Lower leg skin (tissue), 3 donors: ENCODE measurements at regions not wholly inside any gene's neighbourhood (a gene's known extent, or its start where the extent isn't known, plus 50 kb on each side); places are given as distances from the start of the nearest gene placed in this dataset.

Source experiments
- POLR2A ChIP-seq, 2 donors: fragments of 450-650 bp; IDR thresholded peaks; one replicate each; pipeline ENCODE4 v1.6.1; 2016 to 2017; ENCODE audit warnings: antibody characterized with exemption in 2 of 2, mild to moderate bottlenecking in 1 of 2, moderate library complexity in 1 of 2
- TF ChIP-seq, protein P1 (sequence below), 3 donors: fragments of 450-650 bp; IDR thresholded peaks; one replicate each; pipeline ENCODE4 v1.5.1; 2016; ENCODE audit warnings: antibody characterized with exemption in 3 of 3, mild to moderate bottlenecking in 3 of 3, moderate library complexity in 2 of 3

DNA sequence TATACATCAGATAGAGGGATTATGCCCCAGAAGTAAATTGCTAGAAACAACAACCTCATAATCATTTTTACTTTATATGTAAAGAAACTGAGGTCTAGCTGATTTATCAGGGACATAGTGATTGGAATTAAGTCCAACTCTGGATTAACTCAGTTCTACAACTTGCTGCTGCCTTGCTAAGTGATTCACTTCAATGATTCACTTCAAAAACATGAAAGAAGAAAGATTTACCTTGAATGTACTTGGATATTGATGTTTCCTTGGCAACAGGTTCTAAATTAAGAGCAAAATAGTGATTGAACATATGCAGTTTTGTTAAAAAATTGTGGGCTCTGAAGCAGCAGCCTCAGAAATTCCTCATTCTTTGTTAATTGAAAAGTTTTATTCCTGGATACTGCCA lies 99.8 kb upstream of the H2AZ1 start:
- TF ChIP-seq POLR2A (IDR thresholded peaks at IDR 0.05) = no peak
- TF ChIP-seq, protein P1, sequence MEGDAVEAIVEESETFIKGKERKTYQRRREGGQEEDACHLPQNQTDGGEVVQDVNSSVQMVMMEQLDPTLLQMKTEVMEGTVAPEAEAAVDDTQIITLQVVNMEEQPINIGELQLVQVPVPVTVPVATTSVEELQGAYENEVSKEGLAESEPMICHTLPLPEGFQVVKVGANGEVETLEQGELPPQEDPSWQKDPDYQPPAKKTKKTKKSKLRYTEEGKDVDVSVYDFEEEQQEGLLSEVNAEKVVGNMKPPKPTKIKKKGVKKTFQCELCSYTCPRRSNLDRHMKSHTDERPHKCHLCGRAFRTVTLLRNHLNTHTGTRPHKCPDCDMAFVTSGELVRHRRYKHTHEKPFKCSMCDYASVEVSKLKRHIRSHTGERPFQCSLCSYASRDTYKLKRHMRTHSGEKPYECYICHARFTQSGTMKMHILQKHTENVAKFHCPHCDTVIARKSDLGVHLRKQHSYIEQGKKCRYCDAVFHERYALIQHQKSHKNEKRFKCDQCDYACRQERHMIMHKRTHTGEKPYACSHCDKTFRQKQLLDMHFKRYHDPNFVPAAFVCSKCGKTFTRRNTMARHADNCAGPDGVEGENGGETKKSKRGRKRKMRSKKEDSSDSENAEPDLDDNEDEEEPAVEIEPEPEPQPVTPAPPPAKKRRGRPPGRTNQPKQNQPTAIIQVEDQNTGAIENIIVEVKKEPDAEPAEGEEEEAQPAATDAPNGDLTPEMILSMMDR (IDR thresholded peaks at IDR 0.05) = no peak
